Dendritic cell treated with granulocyte-macrophage colony-stimulating factor and Interleukin-4, amounts not matched to agents 40 ng/mL and 50 ng/mL, for 4 days (primary cell): ENCODE measurements at regions not wholly inside any gene's neighbourhood (a gene's known extent, or its start where the extent isn't known, plus 50 kb on each side); places are given as distances from the start of the nearest gene placed in this dataset.
"Not testable (repeated sequence)": the region's sequence is repeated elsewhere in the genome, so short reads cannot be mapped to it uniquely, and the experiment has no call there.

ENCODE experiments used
- H3K27ac Mint-ChIP-seq: one replicate; pipeline ENCODE4 v1.8.0; 2022; ENCODE audit warnings: mild to moderate bottlenecking, mixed read lengths
- H3K27me3 Mint-ChIP-seq: one replicate; pipeline ENCODE4 v1.8.0; 2022; ENCODE audit warnings: mild to moderate bottlenecking, mixed read lengths
- H3K36me3 Mint-ChIP-seq: one replicate; pipeline ENCODE4 v1.8.0; 2022; ENCODE audit warnings: low read depth, mixed read lengths
- H3K4me1 Mint-ChIP-seq: one replicate; pipeline ENCODE4 v1.8.0; 2022; ENCODE audit warnings: low read depth, mixed read lengths
- H3K4me3 Mint-ChIP-seq: one replicate; pipeline ENCODE4 v1.8.0; 2022; ENCODE audit warnings: mild to moderate bottlenecking, moderate library complexity, mixed read lengths
- H3K9me3 Mint-ChIP-seq: one replicate; pipeline ENCODE4 v1.8.0; 2022; ENCODE audit warnings: mixed read lengths
- intact Hi-C: fragments of 100-400 bp; cut with micrococcal nuclease; formaldehyde crosslinking; loops from one replicate; pipeline ENCODE4 v1.15.0; 2022

DNA sequence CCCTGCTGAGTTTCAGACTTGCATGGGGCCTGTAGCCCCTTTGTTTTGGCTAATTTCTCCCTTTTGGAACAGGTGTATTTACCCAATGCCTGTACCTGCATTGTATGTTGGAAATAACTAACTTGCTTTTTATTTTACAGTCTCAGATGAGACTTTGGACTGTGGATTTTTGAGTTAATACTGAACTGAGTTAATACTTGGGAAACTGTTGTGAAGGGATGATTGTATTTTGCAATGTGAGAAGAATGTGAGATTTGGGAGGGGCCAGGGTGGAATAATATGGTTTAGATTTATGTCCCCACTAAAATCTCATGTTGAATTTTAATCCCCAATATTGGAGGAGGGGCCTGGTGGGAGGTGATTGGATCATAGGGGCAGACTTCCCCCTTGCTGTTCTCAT lies 99.1 kb upstream of the IRAK1BP1 start:
- H3K4me3 Mint-ChIP-seq, result no peak overlapping the region
- H3K27ac Mint-ChIP-seq, result no peak overlapping the region
- H3K36me3 Mint-ChIP-seq, result no peaks in the 10 kb centered on the region
- intact Hi-C loops, result no loop called here
- peaks cover 39% of the 10 kb centered on the region for H3K9me3 Mint-ChIP-seq
- H3K27me3 Mint-ChIP-seq, result no peaks in the 10 kb centered on the region
- H3K4me1 Mint-ChIP-seq, result no peaks in the 10 kb centered on the region

DNA sequence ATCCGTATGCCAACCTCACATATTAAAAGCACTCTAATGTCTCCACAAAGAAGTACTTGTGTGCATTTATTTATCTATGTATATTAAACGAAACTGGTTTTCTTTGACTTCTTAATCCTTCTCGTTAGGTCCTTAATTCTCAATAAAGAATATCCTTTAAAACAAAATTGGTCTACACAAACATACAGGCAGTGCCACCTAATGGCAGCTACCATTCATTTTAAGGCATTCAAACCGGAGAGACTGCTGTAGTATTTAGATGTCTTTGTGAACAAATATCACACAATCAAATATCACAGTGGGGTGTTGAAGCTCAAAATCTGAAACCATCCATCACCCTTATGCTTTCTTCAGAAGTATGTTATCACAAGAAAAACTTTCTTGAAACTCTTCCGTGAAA lies 96.6 kb upstream of the IRAK1BP1 start:
- Mint-ChIP-seq H3K4me1 (no peaks in the 10 kb centered on the region), H3K36me3 (no peaks in the 10 kb centered on the region), H3K9me3 (peaks cover 33% of the 10 kb centered on the region), H3K27ac (no peak overlapping the region), H3K27me3 (no peaks in the 10 kb centered on the region), H3K4me3 (no peak overlapping the region)
- intact Hi-C loops, result no loop called here

DNA sequence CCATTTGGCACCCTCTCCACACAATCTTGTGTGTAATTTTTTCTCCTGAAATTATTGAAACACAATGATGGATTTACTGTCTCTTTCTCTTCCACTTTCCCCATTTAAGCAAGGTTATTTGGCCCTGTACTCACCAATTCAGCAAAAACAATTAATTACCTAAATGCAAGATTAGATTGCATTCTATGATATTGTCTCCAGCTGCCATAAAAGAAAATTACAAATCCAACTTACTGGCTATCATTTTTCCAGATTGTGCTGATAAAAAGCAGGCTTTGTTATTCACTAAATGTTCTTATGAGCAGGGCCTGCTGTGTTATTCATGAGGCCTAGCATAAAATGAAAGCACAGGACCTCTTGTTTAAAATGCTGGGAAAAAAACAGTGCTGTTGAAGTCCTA lies 95.8 kb upstream of the IRAK1BP1 start:
- intact Hi-C loops, result no loop called here
- no peaks in the 10 kb centered on the region for H3K27me3 Mint-ChIP-seq

GRCh38 chr6:78781001-78781400 lies 86.3 kb upstream of the IRAK1BP1 start:
- H3K27ac Mint-ChIP-seq, result no peak overlapping the region
- no peaks in the 10 kb centered on the region for H3K36me3 Mint-ChIP-seq
- no peaks in the 10 kb centered on the region for H3K27me3 Mint-ChIP-seq
- H3K4me3 Mint-ChIP-seq, result no peak overlapping the region
- intact Hi-C loops, result no loop called here
- H3K9me3 Mint-ChIP-seq, result peaks cover 36% of the 10 kb centered on the region
- H3K4me1 Mint-ChIP-seq, result no peaks in the 10 kb centered on the region

More for the DNA sequence above, 95.8 kb upstream of the IRAK1BP1 start:
- Mint-ChIP-seq H3K4me1 (no peaks in the 10 kb centered on the region), H3K36me3 (no peaks in the 10 kb centered on the region), H3K27ac (no peak overlapping the region), H3K9me3 (peaks cover 24% of the 10 kb centered on the region), H3K4me3 (no peak overlapping the region)

- H3K27me3 Mint-ChIP-seq, result not testable (repeated sequence)
These were observed 84.0 kb upstream of the IRAK1BP1 start for GRCh38 chr6:78783366-78783765.

DNA sequence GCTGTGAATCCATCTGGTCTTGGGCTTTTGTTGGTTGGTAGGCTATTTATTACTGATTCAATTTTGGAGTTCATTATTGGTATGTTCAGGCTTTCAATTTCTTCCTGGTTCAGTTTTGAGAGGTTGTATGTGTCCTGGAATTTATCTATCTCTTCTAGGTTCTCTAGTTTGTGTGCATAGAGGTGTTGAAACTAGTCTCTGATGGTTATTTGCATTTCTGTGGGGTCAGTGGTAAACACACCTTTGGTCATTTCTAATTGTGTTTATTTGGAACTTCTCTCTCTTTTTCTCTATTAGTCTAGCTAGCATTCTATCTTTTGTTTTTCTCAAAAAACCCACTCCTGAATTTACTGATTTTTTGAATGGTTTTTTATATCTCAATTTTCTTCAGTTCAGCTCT lies 70.1 kb upstream of the IRAK1BP1 start:
- no peaks in the 10 kb centered on the region for H3K4me1 Mint-ChIP-seq
- no peak overlapping the region for H3K27ac Mint-ChIP-seq
- H3K4me3 Mint-ChIP-seq, result no peak overlapping the region
- H3K9me3 Mint-ChIP-seq, result peaks cover 41% of the 10 kb centered on the region
- intact Hi-C loops, result no loop called here
- no peaks in the 10 kb centered on the region for H3K36me3 Mint-ChIP-seq
- no peaks in the 10 kb centered on the region for H3K27me3 Mint-ChIP-seq

More at GRCh38 chr6:78783366-78783765, 84.0 kb upstream of the IRAK1BP1 start:
- H3K27ac Mint-ChIP-seq, intact Hi-C loops, H3K4me3 Mint-ChIP-seq, H3K4me1 Mint-ChIP-seq, H3K36me3 Mint-ChIP-seq: not testable (repeated sequence)
- H3K9me3 Mint-ChIP-seq, result peaks cover 36% of the 10 kb centered on the region

- Mint-ChIP-seq H3K36me3 (no peaks in the 10 kb centered on the region), H3K27ac (no peak overlapping the region), H3K4me3 (no peak overlapping the region), H3K9me3 (peaks cover 49% of the 10 kb centered on the region), H3K4me1 (no peaks in the 10 kb centered on the region), H3K27me3 (no peaks in the 10 kb centered on the region)
- intact Hi-C loops, result no loop called here
These were observed 67.7 kb upstream of the IRAK1BP1 start for GRCh38 chr6:78799682-78800081.

GRCh38 chr6:78806792-78807191 lies 60.6 kb upstream of the IRAK1BP1 start:
- H3K4me3 Mint-ChIP-seq, H3K27me3 Mint-ChIP-seq: not testable (repeated sequence)
- peaks cover 23% of the 10 kb centered on the region for H3K9me3 Mint-ChIP-seq

DNA sequence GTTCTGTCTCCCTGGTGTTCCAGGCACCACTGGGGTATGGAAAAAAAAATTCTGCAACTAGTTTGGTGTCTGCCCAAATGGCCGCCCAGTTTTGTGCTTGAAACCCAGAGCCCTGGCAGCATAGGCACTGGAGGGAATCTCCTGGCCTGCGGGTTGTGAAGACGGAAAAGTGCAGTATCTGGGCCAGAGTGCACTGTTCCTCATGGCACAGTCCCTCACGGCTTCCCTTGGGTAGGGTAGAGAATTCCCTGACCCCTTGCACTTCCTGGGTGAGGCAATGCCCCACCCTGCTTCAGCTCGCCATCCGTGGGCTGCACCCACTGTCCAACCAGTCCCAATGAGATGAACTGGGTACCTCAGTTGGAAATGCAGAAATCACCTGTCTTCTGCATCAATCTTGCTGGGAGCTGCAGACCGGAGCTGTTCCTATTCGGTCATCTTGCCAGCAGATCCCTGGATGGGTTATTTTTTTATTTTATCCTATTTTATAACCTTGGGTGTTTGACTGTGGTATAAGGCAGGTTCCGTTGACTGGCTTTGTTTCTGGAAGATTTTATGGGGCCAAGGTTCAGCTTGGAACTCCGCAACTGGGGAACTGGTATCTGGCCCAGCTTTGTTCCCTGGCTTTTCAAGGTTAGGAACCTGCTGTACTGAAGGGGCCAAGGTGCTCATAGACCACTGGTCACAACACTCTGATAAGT lies 59.5 kb upstream of the IRAK1BP1 start:
- not testable (repeated sequence) for H3K27me3 Mint-ChIP-seq
- peaks cover 23% of the 10 kb centered on the region for H3K9me3 Mint-ChIP-seq

More at GRCh38 chr6:78806792-78807191, 60.6 kb upstream of the IRAK1BP1 start:
- H3K27ac Mint-ChIP-seq, intact Hi-C loops, H3K36me3 Mint-ChIP-seq, H3K4me1 Mint-ChIP-seq: not testable (repeated sequence)

DNA sequence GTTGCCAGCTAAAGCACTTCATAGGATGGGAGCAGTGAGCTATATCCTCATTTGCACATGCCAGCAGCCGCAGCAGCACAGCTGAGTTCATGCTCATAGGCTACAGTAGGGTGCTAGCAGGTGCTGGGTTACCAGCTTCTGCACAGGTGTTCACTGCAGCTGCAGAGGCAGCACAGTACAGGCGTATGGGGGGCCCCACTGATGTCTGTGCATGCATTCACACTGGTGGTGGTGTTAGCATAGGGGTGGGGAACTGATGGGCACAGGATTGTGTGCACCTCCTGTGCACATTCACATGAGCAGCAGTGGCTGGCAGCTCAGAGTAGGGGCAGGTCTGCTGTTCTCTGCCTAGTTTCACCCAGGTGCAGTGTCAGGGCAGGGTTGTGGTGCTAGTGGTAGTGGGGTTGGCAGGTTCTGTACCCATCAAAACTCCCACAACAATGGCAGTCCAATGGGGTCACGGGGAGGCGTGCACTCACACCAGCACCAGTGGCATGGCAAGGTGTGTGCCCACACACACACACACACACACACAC lies 58.9 kb upstream of the IRAK1BP1 start:
- no peaks in the 10 kb centered on the region for H3K27me3 Mint-ChIP-seq
- H3K9me3 Mint-ChIP-seq, result peaks cover 23% of the 10 kb centered on the region
- no peaks in the 10 kb centered on the region for H3K36me3 Mint-ChIP-seq
- no peak overlapping the region for H3K4me3 Mint-ChIP-seq
- no peak overlapping the region for H3K27ac Mint-ChIP-seq
- H3K4me1 Mint-ChIP-seq, result no peaks in the 10 kb centered on the region
- intact Hi-C loops, result no loop called here

More for the DNA sequence above, 59.5 kb upstream of the IRAK1BP1 start:
- intact Hi-C loops, H3K27ac Mint-ChIP-seq, H3K36me3 Mint-ChIP-seq, H3K4me1 Mint-ChIP-seq, H3K4me3 Mint-ChIP-seq: not testable (repeated sequence)

GRCh38 chr6:78808933-78809332 lies 58.4 kb upstream of the IRAK1BP1 start:
- intact Hi-C loops, result no loop called here
- no peaks in the 10 kb centered on the region for H3K27me3 Mint-ChIP-seq
- H3K9me3 Mint-ChIP-seq, result peaks cover 23% of the 10 kb centered on the region
- no peak overlapping the region for H3K27ac Mint-ChIP-seq
- no peaks in the 10 kb centered on the region for H3K36me3 Mint-ChIP-seq
- H3K4me1 Mint-ChIP-seq, result no peaks in the 10 kb centered on the region
- no peak overlapping the region for H3K4me3 Mint-ChIP-seq

DNA sequence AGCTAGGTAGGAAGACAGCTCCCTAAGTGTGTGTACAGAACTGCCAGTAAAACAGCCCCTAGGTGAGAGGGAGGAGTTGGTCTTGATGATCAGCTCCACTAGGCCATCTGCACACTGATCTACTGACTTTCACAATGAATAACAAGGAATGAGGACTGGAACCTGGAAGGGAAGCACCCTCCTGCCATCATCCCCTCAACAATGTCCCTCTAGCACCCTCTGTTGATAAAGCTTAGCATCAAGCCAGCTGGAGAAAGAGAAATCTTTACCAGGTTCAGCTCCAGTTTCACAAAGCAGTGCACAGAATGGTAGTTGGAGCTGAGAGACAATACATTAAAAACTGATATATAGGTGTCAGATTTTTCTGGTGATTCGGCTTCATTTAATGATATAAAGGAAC lies 57.2 kb upstream of the IRAK1BP1 start:
- Mint-ChIP-seq H3K9me3 (peaks cover 22% of the 10 kb centered on the region), H3K4me1 (no peaks in the 10 kb centered on the region), H3K4me3 (no peak overlapping the region), H3K27me3 (no peaks in the 10 kb centered on the region), H3K27ac (no peak overlapping the region), H3K36me3 (no peaks in the 10 kb centered on the region)
- intact Hi-C loops, result no loop called here

DNA sequence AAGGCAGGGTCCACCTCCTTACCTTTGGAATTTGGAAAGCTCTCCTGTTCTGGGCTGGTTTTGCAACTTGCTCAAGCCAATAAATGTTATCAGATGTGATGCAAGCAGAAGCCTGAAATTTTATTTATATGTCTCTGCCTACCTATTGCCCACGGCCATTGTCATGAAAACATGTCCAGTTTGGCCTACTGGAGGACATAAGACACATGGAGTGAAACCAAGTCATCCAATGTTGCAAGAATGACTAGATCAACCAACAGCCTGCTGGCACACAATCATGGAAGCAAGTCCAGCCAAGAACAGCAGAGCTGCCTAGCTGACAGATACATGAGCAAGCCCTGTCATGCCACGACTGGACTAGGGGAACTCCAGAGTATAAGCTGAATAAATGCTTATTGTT lies 56.7 kb upstream of the IRAK1BP1 start:
- H3K27ac Mint-ChIP-seq, result no peak overlapping the region
- no peaks in the 10 kb centered on the region for H3K4me1 Mint-ChIP-seq
- intact Hi-C loops, result no loop called here
- no peak overlapping the region for H3K4me3 Mint-ChIP-seq
- no peaks in the 10 kb centered on the region for H3K36me3 Mint-ChIP-seq
- H3K9me3 Mint-ChIP-seq, result peaks cover 25% of the 10 kb centered on the region
- no peaks in the 10 kb centered on the region for H3K27me3 Mint-ChIP-seq
